ENCODE measurements at regions not wholly inside any gene's neighbourhood (a gene's known extent, or its start where the extent isn't known, plus 50 kb on each side); places are given as distances from the start of the nearest gene placed in this dataset.

GRCh38 chr10:3857318-3857717 is 72.3 kb upstream of the KLF6 start:
- no peak overlapping the region for H3K4me2 ChIP-seq (ENCODE audit: low read depth, low read length, poor library complexity, severe bottlenecking)
- H3K79me2 ChIP-seq (ENCODE audit: insufficient read depth, low read length): no peaks in the 10 kb centered on the region
- H3K9me2 ChIP-seq (replicated peaks; ENCODE audit: insufficient read depth, low read length): no peaks in the 10 kb centered on the region
- no peak overlapping the region for H3K27ac ChIP-seq (ENCODE audit: low read depth, low read length)
- H4K20me1 ChIP-seq (ENCODE audit: low read depth, low read length): no peaks in the 10 kb centered on the region
- no peaks in the 10 kb centered on the region for H3K9me3 ChIP-seq (ENCODE audit: insufficient read depth, low read length)
- H3K36me3 ChIP-seq (ENCODE audit: low read length): no peaks in the 10 kb centered on the region
- no peak overlapping the region for H3K4me3 ChIP-seq (ENCODE audit: insufficient read depth, low read length, poor library complexity, severe bottlenecking)
- no peaks in the 10 kb centered on the region for H3K27me3 ChIP-seq (ENCODE audit: low read length)
- no peak overlapping the region for H2AFZ ChIP-seq (ENCODE audit: low read depth, low read length, severe bottlenecking)
- H3K9ac ChIP-seq (ENCODE audit: low read length): no peak overlapping the region
- TF ChIP-seq CTCF (IDR thresholded peaks at IDR 0.05; ENCODE audit: insufficient read depth, low read length, poor library complexity, severe bottlenecking): no peak
- TF ChIP-seq EZH2phosphoT487 (conservative IDR thresholded peaks at IDR 0.05; ENCODE audit: low read length): no peak
- no peaks in the 10 kb centered on the region for H3F3A ChIP-seq (ENCODE audit: insufficient read depth)

GRCh38 chr10:3856593-3856992 is 71.6 kb upstream of the KLF6 start:
- Histone ChIP-seq H3K9me2 (replicated peaks; ENCODE audit: insufficient read depth, low read length) (no peaks in the 10 kb centered on the region), H3K36me3 (ENCODE audit: low read length) (no peaks in the 10 kb centered on the region), H3K79me2 (ENCODE audit: insufficient read depth, low read length) (no peaks in the 10 kb centered on the region), H3K9ac (ENCODE audit: low read length) (no peak overlapping the region), H3K9me3 (ENCODE audit: insufficient read depth, low read length) (no peaks in the 10 kb centered on the region), H2AFZ (ENCODE audit: low read depth, low read length, severe bottlenecking) (no peak overlapping the region), H4K20me1 (ENCODE audit: low read depth, low read length) (no peaks in the 10 kb centered on the region), H3K27ac (ENCODE audit: low read depth, low read length) (no peak overlapping the region), H3K4me2 (ENCODE audit: low read depth, low read length, poor library complexity, severe bottlenecking) (no peak overlapping the region), H3F3A (ENCODE audit: insufficient read depth) (no peaks in the 10 kb centered on the region), H3K27me3 (ENCODE audit: low read length) (no peaks in the 10 kb centered on the region), H3K4me3 (ENCODE audit: insufficient read depth, low read length, poor library complexity, severe bottlenecking) (no peak overlapping the region)
- TF ChIP-seq CTCF (IDR thresholded peaks at IDR 0.05; ENCODE audit: insufficient read depth, low read length, poor library complexity, severe bottlenecking) (no peak), EZH2phosphoT487 (conservative IDR thresholded peaks at IDR 0.05; ENCODE audit: low read length) (no peak)

GRCh38 chr10:3853547-3854303 is 68.7 kb upstream of the KLF6 start:
- no peaks in the 10 kb centered on the region for H3K9me2 ChIP-seq (replicated peaks; ENCODE audit: insufficient read depth, low read length)
- no peaks in the 10 kb centered on the region for H4K20me1 ChIP-seq (ENCODE audit: low read depth, low read length)
- no peaks in the 10 kb centered on the region for H3K9me3 ChIP-seq (ENCODE audit: insufficient read depth, low read length)
- H3K4me3 ChIP-seq (ENCODE audit: insufficient read depth, low read length, poor library complexity, severe bottlenecking): no peak overlapping the region
- no peak overlapping the region for H2AFZ ChIP-seq (ENCODE audit: low read depth, low read length, severe bottlenecking)
- no peaks in the 10 kb centered on the region for H3F3A ChIP-seq (ENCODE audit: insufficient read depth)
- TF ChIP-seq CTCF (IDR thresholded peaks at IDR 0.05; ENCODE audit: insufficient read depth, low read length, poor library complexity, severe bottlenecking): no peak
- no peak for TF ChIP-seq EZH2phosphoT487 (conservative IDR thresholded peaks at IDR 0.05; ENCODE audit: low read length)
- no peak overlapping the region for H3K27ac ChIP-seq (ENCODE audit: low read depth, low read length)
- no peaks in the 10 kb centered on the region for H3K79me2 ChIP-seq (ENCODE audit: insufficient read depth, low read length)
- no peaks in the 10 kb centered on the region for H3K36me3 ChIP-seq (ENCODE audit: low read length)
- no peak overlapping the region for H3K4me2 ChIP-seq (ENCODE audit: low read depth, low read length, poor library complexity, severe bottlenecking)
- H3K9ac ChIP-seq (ENCODE audit: low read length): no peak overlapping the region
- H3K27me3 ChIP-seq (ENCODE audit: low read length): no peaks in the 10 kb centered on the region
